ENCODE measurements at regions not wholly inside any gene's neighbourhood (a gene's known extent, or its start where the extent isn't known, plus 50 kb on each side); places are given as distances from the start of the nearest gene placed in this dataset.

DNA sequence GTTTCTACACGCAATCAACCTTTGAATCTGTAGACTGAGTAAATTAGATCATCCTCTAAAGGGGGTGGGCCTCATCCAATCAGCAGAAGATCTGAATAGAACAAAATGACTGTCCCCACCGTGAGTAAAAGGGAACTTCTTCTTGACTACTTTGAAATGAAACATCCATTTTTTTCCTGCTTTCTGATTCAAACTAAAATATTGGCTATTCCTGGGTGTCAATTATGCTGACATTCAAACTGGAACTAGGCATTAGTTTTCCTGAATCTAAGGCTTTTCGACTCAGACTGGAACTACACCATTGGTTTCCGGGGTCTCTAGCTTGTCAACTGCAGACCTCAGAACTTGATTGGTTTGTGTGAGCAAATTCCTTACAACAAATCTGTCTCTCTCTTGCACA, 772.2 kb upstream of the CDH10 start:
- TF ChIP-seq, protein P1, sequence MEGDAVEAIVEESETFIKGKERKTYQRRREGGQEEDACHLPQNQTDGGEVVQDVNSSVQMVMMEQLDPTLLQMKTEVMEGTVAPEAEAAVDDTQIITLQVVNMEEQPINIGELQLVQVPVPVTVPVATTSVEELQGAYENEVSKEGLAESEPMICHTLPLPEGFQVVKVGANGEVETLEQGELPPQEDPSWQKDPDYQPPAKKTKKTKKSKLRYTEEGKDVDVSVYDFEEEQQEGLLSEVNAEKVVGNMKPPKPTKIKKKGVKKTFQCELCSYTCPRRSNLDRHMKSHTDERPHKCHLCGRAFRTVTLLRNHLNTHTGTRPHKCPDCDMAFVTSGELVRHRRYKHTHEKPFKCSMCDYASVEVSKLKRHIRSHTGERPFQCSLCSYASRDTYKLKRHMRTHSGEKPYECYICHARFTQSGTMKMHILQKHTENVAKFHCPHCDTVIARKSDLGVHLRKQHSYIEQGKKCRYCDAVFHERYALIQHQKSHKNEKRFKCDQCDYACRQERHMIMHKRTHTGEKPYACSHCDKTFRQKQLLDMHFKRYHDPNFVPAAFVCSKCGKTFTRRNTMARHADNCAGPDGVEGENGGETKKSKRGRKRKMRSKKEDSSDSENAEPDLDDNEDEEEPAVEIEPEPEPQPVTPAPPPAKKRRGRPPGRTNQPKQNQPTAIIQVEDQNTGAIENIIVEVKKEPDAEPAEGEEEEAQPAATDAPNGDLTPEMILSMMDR (conservative IDR thresholded peaks at IDR 0.05 in 1 of 2, IDR thresholded peaks at IDR 0.05 in 1 of 2; ENCODE audit: extremely low read depth in 1 of 2, insufficient read depth in 1 of 2, low read depth in 1 of 2, low read length in 2 of 2), result no peak
- TF ChIP-seq EZH2 (IDR thresholded peaks at IDR 0.05; ENCODE audit: borderline replicate concordance, low read length), result no peak

Data from mammary epithelial cell (primary cell).